ENCODE measurements at regions not wholly inside any gene's neighbourhood (a gene's known extent, or its start where the extent isn't known, plus 50 kb on each side); places are given as distances from the start of the nearest gene placed in this dataset.

- TF ChIP-seq, protein P1, sequence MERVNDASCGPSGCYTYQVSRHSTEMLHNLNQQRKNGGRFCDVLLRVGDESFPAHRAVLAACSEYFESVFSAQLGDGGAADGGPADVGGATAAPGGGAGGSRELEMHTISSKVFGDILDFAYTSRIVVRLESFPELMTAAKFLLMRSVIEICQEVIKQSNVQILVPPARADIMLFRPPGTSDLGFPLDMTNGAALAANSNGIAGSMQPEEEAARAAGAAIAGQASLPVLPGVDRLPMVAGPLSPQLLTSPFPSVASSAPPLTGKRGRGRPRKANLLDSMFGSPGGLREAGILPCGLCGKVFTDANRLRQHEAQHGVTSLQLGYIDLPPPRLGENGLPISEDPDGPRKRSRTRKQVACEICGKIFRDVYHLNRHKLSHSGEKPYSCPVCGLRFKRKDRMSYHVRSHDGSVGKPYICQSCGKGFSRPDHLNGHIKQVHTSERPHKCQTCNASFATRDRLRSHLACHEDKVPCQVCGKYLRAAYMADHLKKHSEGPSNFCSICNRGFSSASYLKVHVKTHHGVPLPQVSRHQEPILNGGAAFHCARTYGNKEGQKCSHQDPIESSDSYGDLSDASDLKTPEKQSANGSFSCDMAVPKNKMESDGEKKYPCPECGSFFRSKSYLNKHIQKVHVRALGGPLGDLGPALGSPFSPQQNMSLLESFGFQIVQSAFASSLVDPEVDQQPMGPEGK (CRISPR knock-in tag; IDR thresholded peaks at IDR 0.05; ENCODE audit: borderline replicate concordance) = no peak
- no peak for TF ChIP-seq ARNTL (CRISPR knock-in tag; IDR thresholded peaks at IDR 0.05; ENCODE audit: borderline replicate concordance, low read depth)
- no peak for TF ChIP-seq BACH2 (CRISPR knock-in tag; IDR thresholded peaks at IDR 0.05; ENCODE audit: borderline replicate concordance)
- TF ChIP-seq ZC3H10 (CRISPR knock-in tag; IDR thresholded peaks at IDR 0.05) = no peak
- no peak for TF ChIP-seq ESRRG (CRISPR knock-in tag; IDR thresholded peaks at IDR 0.05)
Measured at GRCh38 chr4:138727731-138728130, 287.9 kb upstream of the NOCT start.

All from SK-N-SH treated with all-trans-retinoic acid at 6 μM for 48 hours (cell line).